Endothelial cell of umbilical vein (primary cell): ENCODE measurements at regions not wholly inside any gene's neighbourhood (a gene's known extent, or its start where the extent isn't known, plus 50 kb on each side); places are given as distances from the start of the nearest gene placed in this dataset.

Experiments used
- BruUV-seq: library from RNA; stranded (reverse); fragments of 400-500 nt; replicated peaks from 2 replicates; lab custom pipeline; 2021; lab: Mats Ljungman, UMichigan
- CTCF ChIA-PET: fragments of 300-600, 350-600 bp; sonication (Branson Sonifier 250); formaldehyde crosslinking; loops from one replicate; lab custom pipeline; 2021; ENCODE audit warnings: antibody characterized with exemption, inconsistent platforms; lab: Charles Lee
- POLR2A ChIA-PET: fragments of 300-600, 350-600 bp; sonication (Branson Sonifier 250); formaldehyde crosslinking; loops from one replicate; lab custom pipeline; 2021; ENCODE audit warnings: antibody characterized with exemption, inconsistent platforms; lab: Charles Lee
- DNase-seq: peaks from one replicate; pipeline ENCODE4 v3.0.0-alpha.2; 2011; ENCODE audit warnings: low read depth, low spot score
- FAIRE-seq: peaks from 2 replicates; lab custom pipeline; 2011; peaks lifted over from hg19 to GRCh38; lab: Jason Lieb, UNC
- H2AFZ ChIP-seq: 2 replicates; pipeline ENCODE4 v1.6.0; 2012; ENCODE audit warnings: low read depth, low read length, control low read depth, inconsistent platforms
- H3K27ac ChIP-seq: 2 replicates; pipeline ENCODE4 v1.5.1; 2011; ENCODE audit warnings: low read depth, mild to moderate bottlenecking, control low read depth, low read length, moderate library complexity; ENCODE audit not compliant: insufficient read depth
- H3K27me3 ChIP-seq, 2 experiments: 2 replicates each; pipeline versions ENCODE4 v1.6.0 to v1.6.1; 2011; ENCODE audit warnings: low read length in 2 of 2, mixed read lengths in 1 of 2; ENCODE audit not compliant: control insufficient read depth in 2 of 2, insufficient read depth in 2 of 2
- H3K36me3 ChIP-seq, 2 experiments: 2 replicates in 1 of 2; 3 replicates in 1 of 2; pipeline ENCODE4 v1.5.1; 2011; ENCODE audit warnings: low read length in 2 of 2, mild to moderate bottlenecking in 1 of 2, moderate library complexity in 1 of 2; ENCODE audit not compliant: control insufficient read depth in 2 of 2, insufficient read depth in 2 of 2; ENCODE audit errors: extremely low read depth in 1 of 2
- H3K4me1 ChIP-seq: 3 replicates; pipeline ENCODE4 v1.5.1; 2011; ENCODE audit warnings: mild to moderate bottlenecking, low read length; ENCODE audit not compliant: control insufficient read depth, insufficient read depth; ENCODE audit errors: extremely low read depth
- H3K4me2 ChIP-seq: 2 replicates; pipeline ENCODE4 v1.6.1; 2011; ENCODE audit warnings: low read length, control low read depth, mixed read lengths; ENCODE audit not compliant: insufficient read depth
- H3K4me3 ChIP-seq, 3 experiments: fragments of 200-600 bp in 1 of 3; sonication (generic), shearing (Covaris generic) in 1 of 3; replicated peaks in 1 of 3; 2 replicates each; pipeline ENCODE4 v1.5.1; 2011 to 2016; ENCODE audit warnings: control low read depth in 3 of 3, low read length in 3 of 3, mild to moderate bottlenecking in 2 of 3, inconsistent platforms in 1 of 3, low read depth in 1 of 3, moderate library complexity in 1 of 3; ENCODE audit not compliant: insufficient read depth in 1 of 3
- H3K79me2 ChIP-seq: 2 replicates; pipeline ENCODE4 v1.6.0; 2012; ENCODE audit warnings: low read length, inconsistent platforms; ENCODE audit not compliant: control insufficient read depth, insufficient read depth
- H3K9ac ChIP-seq: replicated peaks from 2 replicates; pipeline ENCODE3; 2011; ENCODE audit warnings: low read length, control low read depth; ENCODE audit not compliant: insufficient read depth; ENCODE audit errors: extremely low read depth
- H3K9me1 ChIP-seq: replicated peaks from 3 replicates; pipeline ENCODE4 v1.6.0; 2011; ENCODE audit warnings: mild to moderate bottlenecking, low read length; ENCODE audit not compliant: control insufficient read depth, insufficient read depth; ENCODE audit errors: extremely low read depth
- H3K9me3 ChIP-seq: replicated peaks from 2 replicates; pipeline ENCODE4 v1.5.1; 2012; ENCODE audit warnings: low read length, inconsistent platforms; ENCODE audit not compliant: control insufficient read depth, insufficient read depth
- H4K20me1 ChIP-seq: replicated peaks from 2 replicates; pipeline ENCODE3; 2011; ENCODE audit warnings: mild to moderate bottlenecking, low read length; ENCODE audit not compliant: control insufficient read depth, insufficient read depth; ENCODE audit errors: extremely low read depth
- CTCF ChIP-seq, 2 donors: IDR thresholded peaks; 1 replicate in 1 of 2; 2 replicates in 1 of 2; pipeline ENCODE4 v1.5.1; 2011; ENCODE audit warnings: low read length in 2 of 2, mild to moderate bottlenecking in 2 of 2, moderate library complexity in 2 of 2, control low read depth in 1 of 2, inconsistent platforms in 1 of 2, low read depth in 1 of 2; ENCODE audit not compliant: insufficient read depth in 1 of 2; ENCODE audit errors: extremely low read depth in 1 of 2
- EZH2 ChIP-seq: IDR thresholded peaks from 2 replicates; pipeline ENCODE4 v1.6.1; 2012; ENCODE audit warnings: borderline replicate concordance, low read depth, mild to moderate bottlenecking, moderate library complexity, low read length, inconsistent platforms; ENCODE audit not compliant: severe bottlenecking
- FOS ChIP-seq: IDR thresholded peaks from 2 replicates; pipeline ENCODE4 v1.6.1; 2011; ENCODE audit warnings: mild to moderate bottlenecking, low read length, moderate library complexity, borderline replicate concordance; ENCODE audit not compliant: insufficient read depth
- GATA2 ChIP-seq: IDR thresholded peaks from 2 replicates; pipeline ENCODE4 v1.7.0; 2011; ENCODE audit warnings: low read depth, mild to moderate bottlenecking, moderate library complexity, mixed read lengths, low read length; ENCODE audit not compliant: insufficient read length, insufficient read depth
- JUN ChIP-seq: IDR thresholded peaks from 2 replicates; pipeline ENCODE4 v1.6.1; 2011; ENCODE audit warnings: borderline replicate concordance, low read depth; ENCODE audit not compliant: insufficient read length, insufficient read depth
- MAX ChIP-seq: IDR thresholded peaks from 2 replicates; pipeline ENCODE4 v1.6.1; 2011; ENCODE audit not compliant: insufficient read depth, insufficient read length
- MYC ChIP-seq: IDR thresholded peaks from one replicate; pipeline ENCODE4 v1.6.1; 2011; ENCODE audit warnings: mild to moderate bottlenecking, low read depth, low read length
- POLR2A ChIP-seq: IDR thresholded peaks from 2 replicates; pipeline ENCODE4 v1.6.1; 2012; ENCODE audit warnings: low read depth, mild to moderate bottlenecking, control low read depth, low read length
- POLR2AphosphoS5 ChIP-seq: IDR thresholded peaks from 2 replicates; pipeline ENCODE4 v1.6.1; 2012; ENCODE audit warnings: low read depth, mild to moderate bottlenecking, control low read depth, low read length, moderate library complexity; ENCODE audit not compliant: insufficient read depth
- dilution Hi-C: fragments of 300-500 bp; cut with MboI; formaldehyde crosslinking; loops from one replicate; pipeline ENCODE4 v1.15.0; 2019; ENCODE audit warnings: low sequenced_read_pairs; ENCODE audit not compliant: extremely low pct_ligation_motif_present
- intact Hi-C: fragments of 100-400 bp; cut with micrococcal nuclease; formaldehyde crosslinking; loops from one replicate; pipeline ENCODE4 v1.10.0; 2022

GRCh38 chr2:34991508-34992274 lies 1363.9 kb upstream of the CRIM1 start:
- no peak overlapping the region for H3K27ac ChIP-seq
- H3K36me3 ChIP-seq = no peaks in the 10 kb centered on the region
- H3K79me2 ChIP-seq = no peaks in the 10 kb centered on the region
- no peaks in the 10 kb centered on the region for H3K9me3 ChIP-seq
- H2AFZ ChIP-seq = no peak overlapping the region
- dilution Hi-C loops = no loop called here
- H3K9ac ChIP-seq = no peak overlapping the region
- POLR2A ChIA-PET = no interaction called here
- BruUV-seq = no TSS peak
- FAIRE-seq (no peak), DNase-seq (no peak)
- no peaks in the 10 kb centered on the region for H3K4me1 ChIP-seq
- no peak overlapping the region for H3K4me3 ChIP-seq
- no peak for TF ChIP-seq MYC
- TF ChIP-seq CTCF (IDR thresholded peaks at IDR 0.05; ENCODE audit: extremely low read depth in 1 of 2, insufficient read depth in 1 of 2, low read depth in 1 of 2, low read length in 2 of 2) = no peak
- no peak for TF ChIP-seq GATA2
- TF ChIP-seq EZH2 = no peak
- no peak for TF ChIP-seq POLR2A
- no peak for TF ChIP-seq POLR2AphosphoS5
- no peak for TF ChIP-seq MAX
- TF ChIP-seq JUN = no peak
- no peak for TF ChIP-seq FOS
- H4K20me1 ChIP-seq = no peaks in the 10 kb centered on the region
- H3K4me2 ChIP-seq = no peak overlapping the region
- intact Hi-C loops = no loop called here
- CTCF ChIA-PET = no interaction called here
- no peaks in the 10 kb centered on the region for H3K9me1 ChIP-seq
- no peaks in the 10 kb centered on the region for H3K27me3 ChIP-seq
